LNCaP clone FGC (cell line): ENCODE measurements at regions not wholly inside any gene's neighbourhood (a gene's known extent, or its start where the extent isn't known, plus 50 kb on each side); places are given as distances from the start of the nearest gene placed in this dataset.
"Not testable (repeated sequence)": the region's sequence is repeated elsewhere in the genome, so short reads cannot be mapped to it uniquely, and the experiment has no call there.

Experiments
- DNase-seq: peaks from one replicate; pipeline ENCODE4 v3.0.0-alpha.2; 2011; ENCODE audit warnings: low read depth
- H3K4me3 ChIP-seq: 2 replicates; pipeline ENCODE4 v1.5.1; 2011; ENCODE audit warnings: mild to moderate bottlenecking, low read depth, low read length, control low read depth
- CTCF ChIP-seq: IDR thresholded peaks from 2 replicates; pipeline ENCODE4 v1.5.1; 2012; ENCODE audit warnings: mild to moderate bottlenecking; ENCODE audit not compliant: control insufficient read depth, insufficient read depth; ENCODE audit errors: extremely low read depth

- H3K4me3 ChIP-seq: no peak overlapping the region
- DNase-seq: no peak
- TF ChIP-seq CTCF: no peak
Measured at GRCh38 chr3:86887876-86888275, 103.1 kb downstream of the VGLL3 start.

DNA sequence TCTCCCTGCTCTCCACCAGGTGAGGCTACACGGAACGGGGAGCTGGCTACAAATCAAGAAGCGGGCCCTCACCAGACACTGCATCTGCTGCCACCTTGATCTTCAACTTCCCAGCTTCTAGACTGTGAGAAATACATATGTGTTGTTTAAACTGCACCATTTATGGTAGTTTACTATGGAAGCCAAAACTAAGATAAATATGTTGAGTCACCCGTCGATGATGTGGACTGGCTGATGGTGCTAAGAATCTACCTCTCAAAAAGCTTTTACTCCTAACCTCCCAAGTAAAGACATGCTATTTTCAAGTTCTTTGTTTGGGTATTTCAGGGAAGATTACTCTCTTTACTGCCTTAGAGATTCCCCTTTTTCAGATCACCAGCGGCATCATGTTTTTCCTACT is 110.9 kb downstream of the VGLL3 start:
- no peak overlapping the region for H3K4me3 ChIP-seq
- no peak for DNase-seq
- no peak for TF ChIP-seq CTCF

- DNase-seq, H3K4me3 ChIP-seq: not testable (repeated sequence)
Measured at GRCh38 chr3:86876504-86877181, 114.3 kb downstream of the VGLL3 start.

DNA sequence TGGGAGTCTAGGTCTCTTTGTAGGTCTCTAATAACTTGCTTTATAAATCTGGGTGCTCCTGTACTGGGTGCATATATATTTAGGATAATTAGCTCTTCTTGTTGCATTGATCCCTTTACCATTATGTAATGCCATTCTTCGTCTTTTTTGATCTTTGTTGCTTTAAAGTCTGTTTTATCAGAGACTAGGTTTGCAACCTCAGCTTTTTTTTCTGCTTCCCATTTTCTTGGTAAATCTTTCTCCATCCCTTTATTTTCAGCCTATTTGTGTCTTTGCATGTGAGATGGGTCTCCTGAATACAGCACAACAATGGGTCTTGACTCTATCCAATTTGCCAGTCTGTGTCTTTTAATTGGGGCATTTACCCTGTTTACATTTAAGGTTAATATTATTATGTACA is 116.2 kb downstream of the VGLL3 start:
- H3K4me3 ChIP-seq, DNase-seq: not testable (repeated sequence)

- DNase-seq: no peak
- TF ChIP-seq CTCF: no peak
- no peak overlapping the region for H3K4me3 ChIP-seq
Measured at GRCh38 chr3:86869566-86869965, 121.4 kb downstream of the VGLL3 start.

DNA sequence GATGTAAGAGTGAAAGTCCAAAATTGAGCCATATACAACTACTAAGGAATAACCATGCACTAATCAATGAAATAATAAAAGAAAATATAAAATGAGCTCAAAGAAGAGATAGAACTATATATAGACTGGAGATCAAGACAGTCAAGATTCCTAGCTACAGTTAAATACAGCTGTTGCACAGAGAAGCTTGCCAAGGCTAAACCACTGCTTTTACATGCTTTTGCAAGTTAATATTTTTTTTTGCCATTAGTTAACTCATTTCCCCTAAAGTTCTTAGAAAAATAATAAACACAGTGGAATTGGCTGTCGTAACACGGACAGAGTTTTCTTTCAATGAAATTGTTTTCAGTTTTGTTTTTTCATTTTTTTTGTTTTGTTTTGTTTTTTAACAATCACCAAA is 123.0 kb downstream of the VGLL3 start:
- TF ChIP-seq CTCF: no peak
- DNase-seq: no peak
- no peak overlapping the region for H3K4me3 ChIP-seq

GRCh38 chr3:86865506-86865905 is 125.4 kb downstream of the VGLL3 start:
- DNase-seq: no peak
- H3K4me3 ChIP-seq: no peak overlapping the region
- no peak for TF ChIP-seq CTCF

GRCh38 chr3:86856711-86857110 is 134.2 kb downstream of the VGLL3 start:
- TF ChIP-seq CTCF: no peak
- no peak for DNase-seq
- H3K4me3 ChIP-seq: no peak overlapping the region
